Bronchial epithelial cell (primary cell): ENCODE measurements at regions not wholly inside any gene's neighbourhood (a gene's known extent, or its start where the extent isn't known, plus 50 kb on each side); places are given as distances from the start of the nearest gene placed in this dataset.

ENCODE experiments used
- DNase-seq: peaks from one replicate; pipeline ENCODE4 v3.0.0-alpha.2; 2010; ENCODE audit warnings: low read depth
- FAIRE-seq: peaks from 2 replicates; lab custom pipeline; 2011; peaks lifted over from hg19 to GRCh38; lab: Jason Lieb, UNC
- H3K27me3 ChIP-seq: 2 replicates; pipeline ENCODE4 v1.5.1; 2011; ENCODE audit warnings: low read length; ENCODE audit not compliant: control insufficient read depth, insufficient read depth
- H3K36me3 ChIP-seq: 2 replicates; pipeline ENCODE4 v1.5.1; 2011; ENCODE audit warnings: low read length; ENCODE audit not compliant: control insufficient read depth, insufficient read depth
- H3K4me3 ChIP-seq: 2 replicates; pipeline ENCODE4 v1.5.1; 2011; ENCODE audit warnings: mild to moderate bottlenecking, low read depth, low read length, control low read depth
- TF ChIP-seq, protein P1 (sequence below): IDR thresholded peaks from 2 replicates; pipeline ENCODE4 v1.5.1; 2011; ENCODE audit warnings: mild to moderate bottlenecking, moderate library complexity, low read length, control low read depth, inconsistent platforms; ENCODE audit not compliant: insufficient read depth, severe bottlenecking

GRCh38 chr9:73344060-73344459 lies 192.4 kb downstream of the ANXA1 start:
- Histone ChIP-seq H3K36me3 (no peaks in the 10 kb centered on the region), H3K4me3 (no peak overlapping the region), H3K27me3 (no peaks in the 10 kb centered on the region)
- FAIRE-seq = no peak
- DNase-seq = no peak
- TF ChIP-seq, protein P1, sequence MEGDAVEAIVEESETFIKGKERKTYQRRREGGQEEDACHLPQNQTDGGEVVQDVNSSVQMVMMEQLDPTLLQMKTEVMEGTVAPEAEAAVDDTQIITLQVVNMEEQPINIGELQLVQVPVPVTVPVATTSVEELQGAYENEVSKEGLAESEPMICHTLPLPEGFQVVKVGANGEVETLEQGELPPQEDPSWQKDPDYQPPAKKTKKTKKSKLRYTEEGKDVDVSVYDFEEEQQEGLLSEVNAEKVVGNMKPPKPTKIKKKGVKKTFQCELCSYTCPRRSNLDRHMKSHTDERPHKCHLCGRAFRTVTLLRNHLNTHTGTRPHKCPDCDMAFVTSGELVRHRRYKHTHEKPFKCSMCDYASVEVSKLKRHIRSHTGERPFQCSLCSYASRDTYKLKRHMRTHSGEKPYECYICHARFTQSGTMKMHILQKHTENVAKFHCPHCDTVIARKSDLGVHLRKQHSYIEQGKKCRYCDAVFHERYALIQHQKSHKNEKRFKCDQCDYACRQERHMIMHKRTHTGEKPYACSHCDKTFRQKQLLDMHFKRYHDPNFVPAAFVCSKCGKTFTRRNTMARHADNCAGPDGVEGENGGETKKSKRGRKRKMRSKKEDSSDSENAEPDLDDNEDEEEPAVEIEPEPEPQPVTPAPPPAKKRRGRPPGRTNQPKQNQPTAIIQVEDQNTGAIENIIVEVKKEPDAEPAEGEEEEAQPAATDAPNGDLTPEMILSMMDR = no peak

DNA sequence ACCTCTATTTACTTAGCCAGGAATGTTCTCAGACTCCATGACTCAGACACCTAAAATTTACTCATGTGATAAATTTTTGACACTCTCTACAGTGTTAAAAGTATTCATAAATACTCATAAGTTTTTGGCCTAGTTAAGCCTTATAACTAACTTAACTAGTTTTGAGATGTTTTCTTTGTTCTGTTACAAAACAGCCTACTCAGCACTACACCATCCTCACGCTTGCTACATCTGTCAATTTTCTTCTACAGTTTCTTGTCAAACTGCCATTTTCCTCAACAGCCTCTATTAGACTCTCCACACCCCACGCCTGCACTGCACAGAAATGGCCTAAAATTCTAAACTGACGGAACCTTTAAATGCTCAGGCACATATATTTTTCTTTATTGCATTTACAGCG lies 195.5 kb downstream of the ANXA1 start:
- no peaks in the 10 kb centered on the region for H3K36me3 ChIP-seq
- DNase-seq (peak; percentile 37), FAIRE-seq (no peak)
- no peak overlapping the region for H3K4me3 ChIP-seq
- H3K27me3 ChIP-seq = no peaks in the 10 kb centered on the region
- TF ChIP-seq, protein P1 = no peak

- DNase-seq = peak; percentile 52
- no peaks in the 10 kb centered on the region for H3K36me3 ChIP-seq
- TF ChIP-seq, protein P1 = no peak
- no peak overlapping the region for H3K4me3 ChIP-seq
- FAIRE-seq = no peak
- no peaks in the 10 kb centered on the region for H3K27me3 ChIP-seq
Observed at GRCh38 chr9:73347720-73348119, 196.1 kb downstream of the ANXA1 start.

DNA sequence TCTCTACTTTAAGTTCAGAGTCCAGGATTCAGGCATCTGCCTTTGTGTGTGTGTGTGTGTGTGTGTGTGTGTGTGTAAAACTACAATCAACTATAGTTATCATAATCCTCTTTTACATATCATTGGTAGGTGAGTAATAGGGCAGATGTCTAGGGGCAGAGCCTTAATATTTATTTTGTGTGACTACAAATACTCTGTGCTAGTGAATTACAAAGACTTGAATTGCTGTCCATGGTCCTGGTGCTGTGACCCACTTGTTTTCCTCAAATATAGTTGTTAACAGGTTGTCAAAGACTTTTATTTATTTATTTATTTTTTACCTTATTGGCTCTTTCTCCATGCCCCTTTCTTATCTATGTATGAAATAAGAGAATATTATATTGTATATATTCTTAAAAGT lies 196.8 kb downstream of the ANXA1 start:
- TF ChIP-seq, protein P1 = no peak
- Histone ChIP-seq H3K36me3 (no peaks in the 10 kb centered on the region), H3K4me3 (no peak overlapping the region), H3K27me3 (no peaks in the 10 kb centered on the region)
- peak; percentile 13 for DNase-seq
- FAIRE-seq = no peak

DNA sequence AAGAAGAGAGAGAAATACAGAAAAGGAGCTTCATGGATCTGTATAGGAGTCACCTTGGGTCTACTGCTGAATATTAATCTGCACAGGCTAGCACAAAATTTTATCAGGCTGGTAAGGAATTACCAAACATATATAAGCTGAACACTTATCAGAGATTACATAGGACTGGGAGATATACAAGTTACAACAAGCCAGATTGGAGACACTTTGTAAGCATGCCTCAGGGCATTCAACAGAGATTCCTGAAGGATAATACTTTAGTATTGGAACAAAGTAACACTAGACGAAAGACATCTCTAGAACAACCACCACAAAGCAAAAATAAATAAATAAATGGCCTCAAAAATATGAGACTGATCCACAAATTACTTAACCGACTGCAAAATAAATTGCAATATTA lies 197.8 kb downstream of the ANXA1 start:
- TF ChIP-seq, protein P1 = no peak
- H3K4me3 ChIP-seq = no peak overlapping the region
- H3K36me3 ChIP-seq = no peaks in the 10 kb centered on the region
- FAIRE-seq = no peak
- DNase-seq = peak; percentile 85
- H3K27me3 ChIP-seq = no peaks in the 10 kb centered on the region

DNA sequence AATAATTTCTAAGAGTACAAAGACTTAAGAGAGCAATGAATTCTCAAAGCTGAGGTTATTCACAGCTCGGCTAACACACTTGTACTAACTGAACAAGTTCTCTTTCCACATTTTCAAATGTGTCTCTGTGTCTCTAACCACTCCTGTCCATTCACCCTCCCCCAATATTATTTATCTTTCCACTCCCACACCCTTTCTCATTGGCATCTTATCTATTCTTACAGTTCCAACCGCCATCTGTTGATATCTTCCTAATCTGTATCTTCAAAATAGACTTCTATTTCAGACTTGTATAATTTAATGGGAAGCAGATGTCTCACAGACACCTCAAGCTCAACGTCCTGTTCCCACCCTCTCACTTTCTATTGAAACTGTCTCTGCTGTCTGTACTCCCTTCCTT lies 205.9 kb downstream of the ANXA1 start:
- Histone ChIP-seq H3K36me3 (no peaks in the 10 kb centered on the region), H3K4me3 (no peak overlapping the region), H3K27me3 (no peaks in the 10 kb centered on the region)
- TF ChIP-seq, protein P1 = no peak
- DNase-seq (no peak), FAIRE-seq (no peak)
